Muscle layer of duodenum (tissue), 2 donors: ENCODE measurements at regions not wholly inside any gene's neighbourhood (a gene's known extent, or its start where the extent isn't known, plus 50 kb on each side); places are given as distances from the start of the nearest gene placed in this dataset.

Source experiments
- H3K27ac ChIP-seq: one replicate; pipeline ENCODE4 v1.7.0; 2013; ENCODE audit warnings: mild to moderate bottlenecking, low read length
- H3K27me3 ChIP-seq: one replicate; pipeline ENCODE4 v1.7.0; 2013; ENCODE audit warnings: low read depth, mild to moderate bottlenecking, control low read depth, low read length
- H3K36me3 ChIP-seq, 2 donors: one replicate each; pipeline ENCODE4 v1.7.0; 2013; ENCODE audit warnings: low read length in 2 of 2, control low read depth in 1 of 2, mild to moderate bottlenecking in 1 of 2; ENCODE audit not compliant: insufficient read depth in 2 of 2, control insufficient read depth in 1 of 2
- H3K4me1 ChIP-seq, 2 donors: one replicate each; pipeline ENCODE4 v1.7.0; 2013; ENCODE audit warnings: low read length in 2 of 2, mild to moderate bottlenecking in 2 of 2, control low read depth in 1 of 2, moderate library complexity in 1 of 2; ENCODE audit not compliant: insufficient read depth in 2 of 2, control insufficient read depth in 1 of 2
- H3K4me3 ChIP-seq, 2 donors: one replicate each; pipeline ENCODE4 v1.7.0; 2013; ENCODE audit warnings: low read length in 2 of 2, low read depth in 1 of 2, mild to moderate bottlenecking in 1 of 2
- H3K9me3 ChIP-seq, 2 donors: one replicate each; pipeline ENCODE4 v1.7.0; 2013; ENCODE audit warnings: low read length in 2 of 2, control low read depth in 1 of 2, mild to moderate bottlenecking in 1 of 2; ENCODE audit not compliant: control insufficient read depth in 1 of 2
- donor health status: healthy.

- Histone ChIP-seq H3K27me3 (no peaks in the 10 kb centered on the region), H3K27ac (no peak overlapping the region), H3K9me3 (no peaks in the 10 kb centered on the region), H3K4me1 (no peaks in the 10 kb centered on the region), H3K4me3 (no peak overlapping the region), H3K36me3 (no peaks in the 10 kb centered on the region)
These were observed 74.6 kb downstream of the FEM1C start for GRCh38 chr5:115469904-115470516.

DNA sequence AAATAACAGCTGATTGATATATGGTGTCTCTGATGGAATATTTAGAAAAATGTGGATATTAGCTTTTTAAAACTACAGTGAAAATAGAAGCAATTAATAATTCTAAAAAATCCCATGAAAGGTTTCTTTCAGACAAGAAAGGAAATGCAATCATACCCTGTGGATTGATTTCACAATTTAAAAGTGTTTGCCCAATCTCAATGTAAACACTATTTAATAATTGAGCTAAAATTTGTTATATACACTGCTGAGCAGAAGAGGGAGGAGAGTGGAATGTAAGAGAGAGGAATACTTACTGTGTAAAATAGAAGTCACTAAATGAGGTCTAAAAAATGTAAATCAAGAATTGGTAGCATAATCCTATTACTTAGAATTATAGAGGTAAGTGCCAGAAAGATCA is 76.9 kb downstream of the FEM1C start:
- Histone ChIP-seq H3K4me3 (no peak overlapping the region), H3K36me3 (no peaks in the 10 kb centered on the region), H3K4me1 (no peaks in the 10 kb centered on the region), H3K9me3 (no peaks in the 10 kb centered on the region), H3K27me3 (no peaks in the 10 kb centered on the region), H3K27ac (no peak overlapping the region)

DNA sequence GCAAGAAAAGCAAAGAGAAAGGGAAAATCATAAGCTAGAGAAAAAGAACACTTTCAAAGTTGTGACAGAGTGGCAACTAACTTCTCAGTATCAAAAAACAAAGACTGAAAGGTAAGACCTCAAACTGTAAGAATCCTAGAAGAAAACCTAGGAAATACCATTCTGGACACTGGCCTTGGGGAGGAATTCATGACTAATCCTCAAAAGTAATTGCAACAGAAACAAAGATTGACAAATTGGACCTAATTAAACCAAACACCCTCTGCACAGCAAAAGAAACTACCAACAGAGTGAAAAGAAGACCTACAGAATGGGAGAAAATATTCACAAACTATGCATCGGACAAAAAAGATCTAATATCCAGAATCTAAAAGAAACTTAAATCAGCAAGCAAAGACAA is 79.1 kb downstream of the FEM1C start:
- Histone ChIP-seq H3K4me1 (peaks cover 0 to 3% of the 10 kb centered on the region in 2 donors), H3K27me3 (no peaks in the 10 kb centered on the region), H3K4me3 (no peak overlapping the region), H3K36me3 (peaks cover 0 to 8% of the 10 kb centered on the region in 2 donors), H3K27ac (no peak overlapping the region), H3K9me3 (no peaks in the 10 kb centered on the region)

DNA sequence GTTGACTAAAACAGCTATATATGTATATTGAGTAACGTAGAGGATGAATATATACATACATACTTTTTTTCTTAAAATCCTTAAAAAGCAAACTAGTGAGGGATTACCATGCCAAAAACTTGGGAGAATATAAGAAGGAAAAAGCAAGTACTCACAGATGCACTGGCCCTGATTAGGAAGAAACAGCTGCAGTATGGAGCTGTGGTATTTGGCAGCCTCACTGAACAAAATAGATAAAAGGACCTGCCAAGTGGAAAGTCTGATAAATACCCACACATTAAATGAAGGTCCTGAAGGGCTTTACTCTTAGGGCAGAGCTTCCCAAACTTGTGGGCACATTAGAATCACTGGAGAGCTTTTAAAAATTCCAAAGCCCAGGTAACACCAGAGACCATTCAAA is 80.6 kb downstream of the FEM1C start:
- peaks cover 0 to 6% of the 10 kb centered on the region in 2 donors for H3K4me1 ChIP-seq
- peaks cover 0 to 8% of the 10 kb centered on the region in 2 donors for H3K36me3 ChIP-seq
- H3K4me3 ChIP-seq: no peak overlapping the region
- no peaks in the 10 kb centered on the region for H3K9me3 ChIP-seq
- no peaks in the 10 kb centered on the region for H3K27me3 ChIP-seq
- no peak overlapping the region for H3K27ac ChIP-seq

DNA sequence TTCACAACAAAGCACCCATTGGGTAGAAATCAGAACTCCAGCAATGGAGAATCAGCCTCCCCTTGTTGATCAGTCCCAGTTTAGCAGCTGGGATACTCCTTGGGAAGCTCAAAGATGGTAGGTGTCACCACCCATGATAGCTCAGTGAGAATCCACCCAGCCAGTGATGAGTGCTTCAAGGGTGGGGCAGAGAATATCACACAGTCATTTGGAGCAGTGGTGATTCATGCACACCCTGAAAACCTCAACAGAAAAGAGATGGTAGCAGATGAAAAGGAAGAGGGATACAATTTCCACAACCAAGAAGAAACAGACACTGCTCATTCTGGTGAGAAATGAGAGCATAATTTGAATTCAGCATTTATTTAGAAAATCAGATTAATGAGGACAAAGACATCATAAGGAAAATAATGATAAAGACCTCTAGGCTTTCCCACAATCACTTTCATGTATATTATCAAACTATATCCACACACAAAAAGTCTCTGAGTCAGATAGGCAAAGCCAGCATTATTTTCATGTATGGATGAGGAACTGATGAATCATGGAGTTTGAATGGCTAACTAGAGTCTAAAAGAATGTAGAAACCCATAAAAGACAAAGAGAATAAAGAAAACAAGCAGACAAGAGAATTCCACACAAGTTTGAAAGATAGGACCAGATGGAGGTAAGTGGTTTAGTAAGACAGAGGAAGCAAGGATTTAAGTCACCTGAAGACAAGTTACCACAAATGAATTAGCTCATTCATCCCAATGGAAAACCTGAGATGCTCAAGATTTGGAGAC is 82.9 kb downstream of the FEM1C start:
- peaks cover 0 to 8% of the 10 kb centered on the region in 2 donors for H3K36me3 ChIP-seq
- H3K4me1 ChIP-seq: peaks cover 0 to 6% of the 10 kb centered on the region in 2 donors
- no peak overlapping the region for H3K4me3 ChIP-seq
- no peak overlapping the region for H3K27ac ChIP-seq
- H3K27me3 ChIP-seq: no peaks in the 10 kb centered on the region
- no peaks in the 10 kb centered on the region for H3K9me3 ChIP-seq

- Histone ChIP-seq H3K36me3 (peaks cover 0 to 8% of the 10 kb centered on the region in 2 donors), H3K27me3 (no peaks in the 10 kb centered on the region), H3K27ac (no peak overlapping the region)
These were observed 83.5 kb downstream of the FEM1C start for GRCh38 chr5:115461093-115461492.

GRCh38 chr5:115460472-115460871 is 84.1 kb downstream of the FEM1C start:
- peaks cover 0 to 8% of the 10 kb centered on the region in 2 donors for H3K36me3 ChIP-seq
- H3K4me3 ChIP-seq: no peak overlapping the region
- H3K27ac ChIP-seq: no peak overlapping the region
- peaks cover 0 to 6% of the 10 kb centered on the region in 2 donors for H3K4me1 ChIP-seq
- H3K27me3 ChIP-seq: no peaks in the 10 kb centered on the region
- H3K9me3 ChIP-seq: no peaks in the 10 kb centered on the region

More at GRCh38 chr5:115461093-115461492, 83.5 kb downstream of the FEM1C start:
- Histone ChIP-seq H3K4me3 (no peak overlapping the region), H3K4me1 (peaks cover 0 to 6% of the 10 kb centered on the region in 2 donors), H3K9me3 (no peaks in the 10 kb centered on the region)

DNA sequence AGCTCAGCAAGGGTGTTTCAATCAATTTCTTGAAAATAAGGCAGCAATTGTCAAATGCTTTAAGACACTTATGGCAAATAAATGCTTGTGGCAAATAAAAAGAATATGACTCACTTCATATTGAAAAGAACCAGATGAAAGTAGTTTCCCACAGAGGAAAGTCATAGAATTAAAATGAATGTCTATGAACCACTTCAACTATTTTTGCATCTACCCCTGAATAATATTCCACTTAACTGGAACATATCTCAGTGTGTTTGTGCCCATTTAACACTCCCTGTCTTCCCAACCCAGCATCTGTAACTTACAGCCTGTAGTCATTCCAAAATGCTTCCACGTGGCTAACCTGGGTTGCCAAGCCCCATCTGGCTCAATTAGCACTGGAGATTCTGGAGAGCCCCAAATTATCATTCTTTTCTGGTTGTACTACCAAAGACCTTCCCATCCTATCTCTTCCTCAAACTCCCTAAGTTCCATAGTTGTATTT is 84.7 kb downstream of the FEM1C start:
- H3K27me3 ChIP-seq: no peaks in the 10 kb centered on the region
- no peaks in the 10 kb centered on the region for H3K9me3 ChIP-seq
- no peak overlapping the region for H3K27ac ChIP-seq
- H3K36me3 ChIP-seq: peaks cover 0 to 8% of the 10 kb centered on the region in 2 donors
- H3K4me1 ChIP-seq: peaks cover 0 to 6% of the 10 kb centered on the region in 2 donors
- no peak overlapping the region for H3K4me3 ChIP-seq

GRCh38 chr5:115458416-115458815 is 86.2 kb downstream of the FEM1C start:
- Histone ChIP-seq H3K27me3 (no peaks in the 10 kb centered on the region), H3K9me3 (no peaks in the 10 kb centered on the region), H3K36me3 (peaks cover 0 to 8% of the 10 kb centered on the region in 2 donors), H3K4me3 (no peak overlapping the region), H3K27ac (no peak overlapping the region), H3K4me1 (peaks cover 0 to 6% of the 10 kb centered on the region in 2 donors)

DNA sequence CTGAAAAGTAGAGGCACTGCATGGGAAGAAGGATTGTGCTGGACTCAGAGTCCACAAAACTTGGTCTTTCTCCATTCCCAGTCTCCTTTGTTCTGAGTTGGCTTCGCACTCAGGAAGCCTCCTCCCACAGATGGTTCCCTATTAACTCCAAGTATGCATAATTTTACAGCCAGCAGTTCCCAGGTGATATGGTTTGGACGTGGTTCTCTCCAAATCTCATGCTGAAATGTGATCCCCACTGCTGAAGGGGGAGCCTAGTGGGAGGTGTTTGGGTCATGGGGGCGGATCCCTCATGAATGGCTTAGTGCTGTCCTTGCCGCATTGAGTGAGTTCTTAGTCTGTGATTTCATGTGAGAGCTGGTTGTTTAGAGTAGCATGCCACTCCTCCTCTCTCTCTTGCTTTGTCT is 86.6 kb downstream of the FEM1C start:
- peaks cover 0 to 8% of the 10 kb centered on the region in 2 donors for H3K36me3 ChIP-seq
- H3K27me3 ChIP-seq: no peaks in the 10 kb centered on the region
- H3K27ac ChIP-seq: no peak overlapping the region
- no peaks in the 10 kb centered on the region for H3K9me3 ChIP-seq
- H3K4me3 ChIP-seq: no peak overlapping the region
- peaks cover 0 to 6% of the 10 kb centered on the region in 2 donors for H3K4me1 ChIP-seq

DNA sequence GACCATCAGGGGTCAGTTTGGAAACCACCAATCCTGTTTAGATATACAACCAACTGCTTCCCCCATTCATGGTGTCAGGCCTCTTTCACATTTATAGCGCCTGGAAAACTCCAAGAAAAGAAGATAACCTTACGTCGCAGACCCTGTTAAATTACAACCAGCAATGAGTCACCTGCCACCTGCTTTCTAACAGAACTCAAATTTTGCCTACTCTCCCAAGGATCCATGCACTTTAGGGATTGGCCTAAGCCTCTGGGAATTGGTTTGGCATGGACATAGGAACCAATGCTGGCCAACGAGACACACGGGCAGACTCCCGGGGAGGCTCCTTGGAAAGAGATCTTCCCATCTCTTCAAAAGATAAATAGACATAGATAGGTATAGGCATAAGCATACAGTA is 87.0 kb downstream of the FEM1C start:
- Histone ChIP-seq H3K9me3 (no peaks in the 10 kb centered on the region), H3K36me3 (peaks cover 0 to 8% of the 10 kb centered on the region in 2 donors), H3K27me3 (no peaks in the 10 kb centered on the region), H3K27ac (no peak overlapping the region), H3K4me1 (peaks cover 0 to 6% of the 10 kb centered on the region in 2 donors), H3K4me3 (no peak overlapping the region)
